GM21423 (cell line): ENCODE measurements at regions not wholly inside any gene's neighbourhood (a gene's known extent, or its start where the extent isn't known, plus 50 kb on each side); places are given as distances from the start of the nearest gene placed in this dataset.
"Not testable (repeated sequence)": the region's sequence is repeated elsewhere in the genome, so short reads cannot be mapped to it uniquely, and the experiment has no call there.

Experiments
- ATAC-seq: cut with Tn5 transposase; IDR thresholded peaks from one replicate; pipeline ENCODE4 v1.9.1; 2021; ENCODE audit warnings: mild to moderate bottlenecking, moderate library complexity; ENCODE audit not compliant: unreplicated experiment

DNA sequence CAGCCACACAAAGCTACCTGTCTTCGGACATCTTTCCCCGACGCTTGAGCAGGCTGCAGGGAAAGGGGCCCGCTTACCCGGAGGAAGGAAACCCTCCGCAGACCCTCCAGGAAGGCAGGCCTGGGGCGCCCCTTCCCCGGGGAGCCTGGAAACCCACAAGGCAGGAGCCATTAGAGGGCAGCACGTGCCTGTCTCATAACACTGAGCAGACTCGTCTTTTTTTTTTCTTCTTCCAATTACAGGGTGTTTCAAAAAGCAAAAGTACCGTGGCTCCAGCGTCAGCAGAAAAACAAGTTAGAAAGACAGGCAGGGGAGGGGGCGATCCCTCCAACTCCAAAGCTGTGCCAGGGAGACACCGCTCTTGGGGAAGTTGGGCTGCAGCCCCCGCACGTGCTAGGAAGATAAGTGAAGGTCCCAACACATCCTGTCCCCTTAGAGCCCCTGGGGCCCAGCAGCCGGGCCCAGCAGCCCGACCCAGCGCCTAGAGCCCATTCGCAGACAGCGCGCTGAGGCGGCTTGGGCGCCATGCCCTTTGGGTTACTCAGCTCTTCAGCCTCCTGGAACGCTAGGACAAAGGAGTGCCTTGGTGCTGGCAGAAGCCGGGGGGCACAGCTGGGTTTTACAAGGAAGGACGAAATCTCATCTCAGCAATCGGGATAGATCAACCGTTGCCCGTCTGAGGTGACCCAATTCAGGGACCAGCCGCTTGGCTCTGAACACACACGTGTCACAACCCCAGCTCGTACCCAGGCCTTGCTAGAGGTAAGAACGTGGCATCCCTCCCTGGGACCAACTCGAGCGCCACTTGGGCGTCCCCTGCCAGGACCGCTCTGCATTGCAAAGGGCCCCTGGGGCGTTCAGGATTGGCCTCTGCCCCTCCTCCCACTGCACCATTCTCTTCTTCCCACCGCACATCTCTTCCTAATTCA is 136.3 kb downstream of the LY86 start:
- no peak for ATAC-seq

DNA sequence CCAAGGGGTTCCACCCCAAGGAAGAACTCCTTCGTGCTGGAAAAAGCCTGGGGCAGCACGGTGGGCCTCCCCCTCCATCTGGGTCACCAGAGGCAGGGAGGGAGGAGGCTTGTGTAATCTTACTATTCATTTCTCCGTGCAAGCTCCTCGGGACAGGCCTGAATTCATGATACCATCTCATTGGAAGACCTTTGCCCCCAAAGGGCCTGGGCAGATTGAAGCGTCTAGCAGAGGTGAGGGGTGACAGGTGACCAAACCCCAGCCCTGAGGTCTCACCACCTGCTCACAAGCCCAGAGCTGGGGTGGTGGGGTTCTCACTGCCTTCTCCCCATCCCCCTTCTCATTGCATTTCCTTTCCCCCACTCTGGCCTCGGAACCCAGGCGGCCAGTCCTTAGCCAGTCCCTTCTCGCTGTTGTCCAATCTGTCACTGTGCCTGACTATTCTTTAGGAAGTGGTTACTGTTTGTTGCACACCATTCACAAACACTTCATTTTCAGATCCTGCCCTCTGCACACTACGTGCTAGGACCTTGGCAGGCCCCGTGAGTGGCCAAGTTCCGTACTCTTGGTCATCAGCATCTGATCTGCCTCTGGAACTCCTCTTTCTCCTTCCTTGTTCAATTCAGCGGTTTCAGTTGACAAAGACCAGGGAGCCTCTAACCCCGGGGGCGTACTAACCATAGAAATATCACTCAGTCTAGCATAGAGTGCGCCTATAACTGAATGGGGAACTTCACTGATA is 137.1 kb downstream of the LY86 start:
- no peak for ATAC-seq

- no peak for ATAC-seq
Measured at GRCh38 chr6:6728169-6728941, 139.8 kb downstream of the LY86 start.

GRCh38 chr6:6729971-6730370 is 141.5 kb downstream of the LY86 start:
- ATAC-seq = no peak

GRCh38 chr6:6730831-6731230 is 142.3 kb downstream of the LY86 start:
- ATAC-seq = no peak

- ATAC-seq = no peak
Measured at GRCh38 chr6:6734479-6735465, 146.3 kb downstream of the LY86 start.

- no peak for ATAC-seq
Measured at GRCh38 chr6:6736791-6737654, 148.5 kb downstream of the LY86 start.

- no peak for ATAC-seq
Measured at GRCh38 chr6:6737671-6738070, 149.2 kb downstream of the LY86 start.

GRCh38 chr6:6738108-6738507 is 149.6 kb downstream of the LY86 start:
- no peak for ATAC-seq

DNA sequence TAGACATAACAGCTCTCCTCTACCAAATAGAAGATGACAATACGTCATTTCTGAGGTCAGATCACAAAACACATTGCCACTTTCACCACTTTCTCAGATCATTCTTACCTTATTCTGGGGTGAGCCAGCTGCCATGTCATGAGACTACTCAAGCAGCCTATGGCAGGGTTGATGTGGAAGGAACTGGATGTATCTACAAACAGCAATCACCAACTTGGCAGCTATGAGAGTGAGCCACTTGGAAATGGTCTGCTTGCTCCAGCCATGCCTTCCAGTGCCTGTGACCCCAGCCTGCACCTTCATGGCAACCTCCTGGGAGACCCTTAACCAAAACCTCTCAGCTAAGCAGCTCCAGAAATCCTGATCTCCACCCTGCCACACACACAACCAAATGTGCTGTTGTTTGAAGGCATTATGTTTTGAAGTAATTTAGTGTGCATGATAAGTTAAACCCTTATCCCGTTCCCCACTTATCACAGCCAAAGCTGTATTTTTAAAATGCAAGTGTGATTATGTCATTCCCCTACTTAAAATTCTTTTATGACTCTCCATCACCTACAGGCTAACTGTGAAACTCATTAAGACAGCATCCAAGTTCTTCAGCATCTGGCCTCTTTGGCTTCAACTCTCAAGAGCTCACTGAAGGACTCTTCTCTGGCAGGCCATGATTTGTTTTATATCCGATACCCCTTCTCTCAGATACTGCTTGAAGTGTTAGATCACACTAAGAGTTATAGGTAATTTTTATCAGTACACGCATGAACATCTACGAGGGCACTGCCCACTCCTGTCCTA is 150.6 kb downstream of the LY86 start:
- ATAC-seq = no peak

DNA sequence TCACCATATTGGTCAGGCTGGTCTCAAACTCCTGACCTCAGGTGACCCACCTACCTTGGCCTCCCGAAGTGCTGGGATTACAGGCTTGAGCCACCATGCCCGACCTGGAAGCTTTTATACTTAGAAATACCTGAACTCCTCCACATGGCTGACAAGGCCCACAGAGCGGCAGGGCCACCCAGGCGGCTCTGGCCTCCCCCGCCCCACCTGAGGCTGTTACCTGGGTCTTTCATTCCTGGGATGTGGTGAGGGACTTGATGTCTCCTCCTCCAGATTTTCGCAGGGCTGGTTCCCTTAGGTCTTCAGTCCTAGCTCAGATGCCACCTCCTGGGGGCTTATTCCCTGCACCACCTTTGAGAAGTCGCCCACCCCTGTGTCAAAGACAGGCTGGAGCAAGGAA is 152.1 kb downstream of the LY86 start:
- ATAC-seq = no peak

GRCh38 chr6:6741264-6741663 is 152.7 kb downstream of the LY86 start:
- ATAC-seq = no peak

GRCh38 chr6:6742535-6742934 is 154.0 kb downstream of the LY86 start:
- no peak for ATAC-seq

DNA sequence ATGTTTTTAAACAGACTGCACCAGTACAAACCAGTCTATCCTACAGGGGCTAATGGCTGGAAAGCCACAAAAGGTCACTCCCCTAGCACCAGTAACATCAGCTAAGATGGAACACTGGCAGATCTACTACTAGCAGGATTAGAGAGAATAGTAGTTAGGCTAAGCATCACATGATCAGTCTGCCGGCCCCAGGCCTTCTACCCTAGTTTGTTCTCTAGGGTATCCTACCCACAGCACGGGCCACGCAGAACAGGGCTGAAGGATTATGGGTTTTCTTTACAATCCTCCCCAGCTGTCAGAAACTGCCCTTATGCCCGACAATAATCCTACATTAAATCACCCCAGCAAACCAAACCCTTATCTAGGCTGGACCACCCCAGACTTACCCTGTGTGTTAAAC is 156.0 kb downstream of the LY86 start:
- ATAC-seq = no peak

DNA sequence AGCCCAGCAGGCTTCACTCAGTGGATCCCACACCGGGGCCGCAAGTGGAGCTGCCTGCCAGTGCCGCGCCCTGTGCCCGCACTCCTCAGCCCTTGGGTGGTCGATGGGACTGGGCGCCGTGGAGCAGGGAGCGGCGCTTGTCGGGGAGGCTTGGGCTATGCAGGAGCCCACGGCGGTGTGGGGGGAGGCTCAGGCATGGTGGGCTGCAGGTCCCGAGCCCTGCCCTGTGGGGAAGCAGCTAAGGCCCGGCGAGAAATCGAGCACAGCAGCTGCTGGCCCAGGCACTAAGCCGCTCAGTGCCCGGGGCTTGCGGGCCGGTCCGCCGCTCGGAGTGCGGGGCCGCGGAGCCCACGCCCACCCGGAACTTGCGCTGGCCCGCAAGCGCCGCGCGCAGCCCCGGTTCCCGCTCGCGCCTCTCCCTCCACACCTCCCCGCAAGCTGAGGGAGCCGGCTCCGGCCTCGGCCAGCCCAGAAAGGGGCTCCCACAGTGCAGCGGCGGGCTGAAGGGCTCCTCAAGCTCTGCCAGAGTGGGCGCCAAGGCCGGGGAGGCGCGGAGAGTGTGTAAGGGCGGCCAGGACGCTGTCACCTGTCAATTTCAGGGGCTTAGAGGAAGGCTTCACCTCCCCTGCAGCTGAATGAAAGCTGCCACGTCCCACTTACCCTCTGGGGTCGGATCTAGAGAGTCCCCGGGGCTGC is 157.3 kb downstream of the LY86 start:
- ATAC-seq = not testable (repeated sequence)

DNA sequence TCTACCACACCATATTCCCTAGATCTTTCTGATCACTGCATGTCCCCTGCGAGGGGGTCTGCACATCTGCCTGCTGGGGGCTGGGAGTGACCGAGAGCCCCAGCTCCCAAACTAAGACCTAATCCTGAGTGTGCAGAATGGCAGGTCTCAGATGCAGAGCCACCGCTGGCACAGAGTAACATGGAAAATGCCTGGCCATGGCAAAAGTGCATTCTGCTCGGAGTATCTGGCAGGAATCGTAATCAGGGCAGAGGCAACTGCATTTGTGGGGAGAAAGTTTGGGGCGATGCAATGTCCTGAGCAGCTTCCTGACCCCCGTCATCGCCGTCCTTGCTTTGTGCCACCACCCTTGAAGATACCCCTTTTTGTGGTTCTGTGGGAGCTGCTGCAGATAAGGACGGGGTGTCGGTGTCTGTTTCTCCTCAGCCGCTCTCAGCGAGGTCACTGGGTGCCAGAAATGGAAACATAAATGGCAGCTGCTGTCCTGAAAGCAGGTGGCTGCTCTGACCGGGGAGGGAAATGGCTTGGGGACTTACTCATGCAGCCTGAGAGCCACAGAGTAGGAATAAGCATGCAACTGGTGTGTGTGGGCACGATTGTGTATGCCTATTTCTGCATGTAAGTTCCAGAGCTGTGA is 157.9 kb downstream of the LY86 start:
- ATAC-seq = no peak

- no peak for ATAC-seq
Measured at GRCh38 chr6:6746970-6747338, 158.4 kb downstream of the LY86 start.
